Hypothalamus (tissue), 51 donors: ENCODE measurements at regions not wholly inside any gene's neighbourhood (a gene's known extent, or its start where the extent isn't known, plus 50 kb on each side); places are given as distances from the start of the nearest gene placed in this dataset.
A peak's percentile ranks its signal among the peaks of the same experiment; 100 is the strongest.
"Not testable (repeated sequence)": the region's sequence is repeated elsewhere in the genome, so short reads cannot be mapped to it uniquely, and the experiment has no call there.

Experiments
- DNase-seq, 51 donors: peaks; one replicate each; lab custom pipeline; 2025; lab: John Stamatoyannopoulos, UW

GRCh38 chr12:131457331-131458047, 253.4 kb upstream of the SFSWAP start:
- no peak for DNase-seq

- no peak for DNase-seq
Observed at GRCh38 chr12:131458048-131458374, 252.9 kb upstream of the SFSWAP start.

GRCh38 chr12:131458931-131459772, 251.7 kb upstream of the SFSWAP start:
- no peak for DNase-seq

GRCh38 chr12:131459773-131460365, 251.0 kb upstream of the SFSWAP start:
- DNase-seq: no peak

GRCh38 chr12:131460520-131460919, 250.4 kb upstream of the SFSWAP start:
- DNase-seq: peak in 5 of 51 donors; percentile 8 to 55 (median 19)

GRCh38 chr12:131461096-131461495, 249.8 kb upstream of the SFSWAP start:
- DNase-seq: no peak

GRCh38 chr12:131463174-131463573, 247.7 kb upstream of the SFSWAP start:
- no peak for DNase-seq

- no peak for DNase-seq
Observed at GRCh38 chr12:131464081-131464480, 246.8 kb upstream of the SFSWAP start.

- no peak for DNase-seq
Observed at GRCh38 chr12:131466306-131466705, 244.6 kb upstream of the SFSWAP start.

- no peak for DNase-seq
Observed at GRCh38 chr12:131466932-131467331, 244.0 kb upstream of the SFSWAP start.

GRCh38 chr12:131468206-131468605, 242.7 kb upstream of the SFSWAP start:
- no peak for DNase-seq

GRCh38 chr12:131469945-131470344, 240.9 kb upstream of the SFSWAP start:
- DNase-seq: not testable (repeated sequence)

GRCh38 chr12:131471271-131471905, 239.5 kb upstream of the SFSWAP start:
- no peak for DNase-seq

- DNase-seq: no peak
Observed at GRCh38 chr12:131471946-131472732, 238.8 kb upstream of the SFSWAP start.

GRCh38 chr12:131473261-131473660, 237.6 kb upstream of the SFSWAP start:
- no peak for DNase-seq

- no peak for DNase-seq
Observed at GRCh38 chr12:131473741-131474709, 236.9 kb upstream of the SFSWAP start.

- not testable (repeated sequence) for DNase-seq
Observed at GRCh38 chr12:131475012-131475411, 235.9 kb upstream of the SFSWAP start.

- no peak for DNase-seq
Observed at GRCh38 chr12:131477613-131478012, 233.3 kb upstream of the SFSWAP start.

GRCh38 chr12:131478468-131478867, 232.4 kb upstream of the SFSWAP start:
- no peak for DNase-seq
